ENCODE measurements at regions not wholly inside any gene's neighbourhood (a gene's known extent, or its start where the extent isn't known, plus 50 kb on each side); places are given as distances from the start of the nearest gene placed in this dataset.

GRCh38 chr13:87344176-87344575 is 327.0 kb upstream of the SLITRK5 start:
- Histone ChIP-seq H3K9me3 (replicated peaks; ENCODE audit: insufficient read depth, low read length) (no peaks in the 10 kb centered on the region), H3K9me2 (replicated peaks; ENCODE audit: insufficient read depth, low read length) (no peaks in the 10 kb centered on the region), H3K36me3 (replicated peaks; ENCODE audit: insufficient read depth, low read length) (no peaks in the 10 kb centered on the region), H4K20me1 (ENCODE audit: insufficient read depth, low read length) (no peaks in the 10 kb centered on the region), H3K9ac (ENCODE audit: low read length) (no peak overlapping the region), H2AFZ (ENCODE audit: low read length) (no peak overlapping the region), H3K4me2 (ENCODE audit: low read depth, low read length) (no peak overlapping the region), H3K27me3 (replicated peaks; ENCODE audit: insufficient read depth, low read length) (no peaks in the 10 kb centered on the region), H3K4me1 (ENCODE audit: low read length) (no peaks in the 10 kb centered on the region), H3F3A (ENCODE audit: insufficient read depth, low read length) (no peaks in the 10 kb centered on the region), H3K79me2 (ENCODE audit: low read length) (no peaks in the 10 kb centered on the region), H3K27ac (ENCODE audit: low read length) (no peak overlapping the region), H3K4me3 (ENCODE audit: low read length) (no peak overlapping the region)
- TF ChIP-seq CTCF (IDR thresholded peaks at IDR 0.05; ENCODE audit: low read length) = no peak
- TF ChIP-seq EZH2phosphoT487 (IDR thresholded peaks at IDR 0.05; ENCODE audit: low read length) = no peak
- TF ChIP-seq EZH2 (optimal IDR thresholded peaks at IDR 0.05; ENCODE audit: low read depth, low read length) = no peak
- DNase-seq = no peak

GRCh38 chr13:87355451-87355850 is 315.7 kb upstream of the SLITRK5 start:
- Histone ChIP-seq H3K27ac (ENCODE audit: low read length) (no peak overlapping the region), H4K20me1 (ENCODE audit: insufficient read depth, low read length) (no peaks in the 10 kb centered on the region), H3K9ac (ENCODE audit: low read length) (no peak overlapping the region), H3K36me3 (replicated peaks; ENCODE audit: insufficient read depth, low read length) (no peaks in the 10 kb centered on the region), H3F3A (ENCODE audit: insufficient read depth, low read length) (no peaks in the 10 kb centered on the region), H3K9me2 (replicated peaks; ENCODE audit: insufficient read depth, low read length) (no peaks in the 10 kb centered on the region), H3K79me2 (ENCODE audit: low read length) (no peaks in the 10 kb centered on the region), H3K4me2 (ENCODE audit: low read depth, low read length) (no peak overlapping the region), H3K27me3 (replicated peaks; ENCODE audit: insufficient read depth, low read length) (no peaks in the 10 kb centered on the region), H2AFZ (ENCODE audit: low read length) (no peak overlapping the region), H3K9me3 (replicated peaks; ENCODE audit: insufficient read depth, low read length) (no peaks in the 10 kb centered on the region), H3K4me1 (ENCODE audit: low read length) (no peaks in the 10 kb centered on the region), H3K4me3 (ENCODE audit: low read length) (no peak overlapping the region)
- TF ChIP-seq CTCF (IDR thresholded peaks at IDR 0.05; ENCODE audit: low read length) (no peak), EZH2 (optimal IDR thresholded peaks at IDR 0.05; ENCODE audit: low read depth, low read length) (no peak), EZH2phosphoT487 (IDR thresholded peaks at IDR 0.05; ENCODE audit: low read length) (no peak)
- DNase-seq = no peak

GRCh38 chr13:87356314-87356713 is 314.9 kb upstream of the SLITRK5 start:
- TF ChIP-seq EZH2phosphoT487 (IDR thresholded peaks at IDR 0.05; ENCODE audit: low read length) (no peak), EZH2 (optimal IDR thresholded peaks at IDR 0.05; ENCODE audit: low read depth, low read length) (no peak), CTCF (IDR thresholded peaks at IDR 0.05; ENCODE audit: low read length) (no peak)
- Histone ChIP-seq H3K9me3 (replicated peaks; ENCODE audit: insufficient read depth, low read length) (no peaks in the 10 kb centered on the region), H4K20me1 (ENCODE audit: insufficient read depth, low read length) (no peaks in the 10 kb centered on the region), H3K36me3 (replicated peaks; ENCODE audit: insufficient read depth, low read length) (no peaks in the 10 kb centered on the region), H3K4me3 (ENCODE audit: low read length) (no peak overlapping the region), H3K9ac (ENCODE audit: low read length) (no peak overlapping the region), H2AFZ (ENCODE audit: low read length) (no peak overlapping the region), H3F3A (ENCODE audit: insufficient read depth, low read length) (no peaks in the 10 kb centered on the region), H3K27me3 (replicated peaks; ENCODE audit: insufficient read depth, low read length) (no peaks in the 10 kb centered on the region), H3K79me2 (ENCODE audit: low read length) (no peaks in the 10 kb centered on the region), H3K4me1 (ENCODE audit: low read length) (no peaks in the 10 kb centered on the region), H3K4me2 (ENCODE audit: low read depth, low read length) (no peak overlapping the region), H3K9me2 (replicated peaks; ENCODE audit: insufficient read depth, low read length) (no peaks in the 10 kb centered on the region), H3K27ac (ENCODE audit: low read length) (no peak overlapping the region)
- no peak for DNase-seq

Data from MM.1S (cell line).